Naive thymus-derived CD4-positive, alpha-beta T cell (primary cell): ENCODE measurements at regions not wholly inside any gene's neighbourhood (a gene's known extent, or its start where the extent isn't known, plus 50 kb on each side); places are given as distances from the start of the nearest gene placed in this dataset.

ENCODE experiments used
- ATAC-seq: fragments of 150-1000 bp; cut with Tn5 transposase; 2 replicates; pipeline ENCODE4 v1.10.0; 2021; ENCODE audit warnings: mild to moderate bottlenecking, moderate library complexity
- CTCF ChIA-PET: fragments of 350-600 bp; sonication (Branson Sonifier 250); formaldehyde crosslinking; loops from one replicate; lab custom pipeline; 2021; ENCODE audit warnings: antibody characterized with exemption; lab: Charles Lee
- POLR2A ChIA-PET: fragments of 350-600 bp; sonication (Branson Sonifier 250); formaldehyde crosslinking; loops from one replicate; lab custom pipeline; 2021; ENCODE audit warnings: antibody characterized with exemption, inconsistent platforms; lab: Charles Lee
- DNase-seq, 9 donors: peaks; one replicate each; pipeline versions ENCODE4 v3.0.0 to v3.0.0-alpha.2; 2020 to 2022; ENCODE audit warnings: mixed read lengths in 1 of 9
- H3K27ac ChIP-seq: one replicate; pipeline ENCODE4 v1.7.0; 2013; ENCODE audit warnings: mild to moderate bottlenecking, low read depth, low read length, moderate library complexity
- H3K27me3 ChIP-seq, 2 donors: one replicate each; pipeline ENCODE4 v1.7.0; 2013; ENCODE audit warnings: low read length in 2 of 2, mild to moderate bottlenecking in 2 of 2, moderate library complexity in 2 of 2; ENCODE audit not compliant: control insufficient read depth in 2 of 2, insufficient read depth in 2 of 2
- H3K36me3 ChIP-seq, 3 experiments: 1 replicate in 2 of 3; 2 replicates in 1 of 3; pipeline ENCODE4 v1.7.0; 2013; ENCODE audit warnings: low read length in 3 of 3, mild to moderate bottlenecking in 3 of 3, moderate library complexity in 1 of 3; ENCODE audit not compliant: insufficient read depth in 3 of 3, control insufficient read depth in 2 of 3
- H3K4me1 ChIP-seq, 2 donors: one replicate each; pipeline ENCODE4 v1.7.0; 2013; ENCODE audit warnings: low read length in 2 of 2, mild to moderate bottlenecking in 2 of 2, moderate library complexity in 1 of 2; ENCODE audit not compliant: control insufficient read depth in 2 of 2, insufficient read depth in 2 of 2
- H3K4me3 ChIP-seq: 2 replicates; pipeline ENCODE4 v1.7.0; 2013; ENCODE audit warnings: mild to moderate bottlenecking, low read length
- H3K9me3 ChIP-seq, 3 experiments: 1 replicate in 2 of 3; 2 replicates in 1 of 3; pipeline ENCODE4 v1.7.0; 2013; ENCODE audit warnings: low read length in 3 of 3; ENCODE audit not compliant: control insufficient read depth in 2 of 3
- H3K27ac Mint-ChIP-seq, 9 donors: one replicate each; pipeline ENCODE4 v1.8.0; 2020 to 2022; ENCODE audit warnings: mixed read lengths in 9 of 9, mild to moderate bottlenecking in 8 of 9, moderate library complexity in 5 of 9, inconsistent platforms in 2 of 9
- H3K27me3 Mint-ChIP-seq, 5 donors: one replicate each; pipeline ENCODE4 v1.8.0; 2021 to 2022; ENCODE audit warnings: mixed read lengths in 5 of 5, mild to moderate bottlenecking in 1 of 5
- H3K36me3 Mint-ChIP-seq, 5 donors: one replicate each; pipeline ENCODE4 v1.8.0; 2020 to 2022; ENCODE audit warnings: mixed read lengths in 5 of 5, mild to moderate bottlenecking in 3 of 5, inconsistent platforms in 1 of 5
- H3K4me1 Mint-ChIP-seq, 7 donors: one replicate each; pipeline ENCODE4 v1.8.0; 2020 to 2022; ENCODE audit warnings: mixed read lengths in 7 of 7, mild to moderate bottlenecking in 3 of 7, inconsistent platforms in 1 of 7
- H3K4me3 Mint-ChIP-seq, 10 donors: one replicate each; pipeline ENCODE4 v1.8.0; 2020 to 2022; ENCODE audit warnings: mild to moderate bottlenecking in 10 of 10, mixed read lengths in 10 of 10, moderate library complexity in 6 of 10, inconsistent platforms in 2 of 10
- H3K9me3 Mint-ChIP-seq, 11 donors: one replicate each; pipeline ENCODE4 v1.8.0; 2020 to 2022; ENCODE audit warnings: mixed read lengths in 11 of 11, mild to moderate bottlenecking in 4 of 11, inconsistent platforms in 1 of 11, moderate library complexity in 1 of 11
- intact Hi-C, 2 donors: fragments of 100-400 bp; cut with micrococcal nuclease; formaldehyde crosslinking; loops; one replicate each; pipeline ENCODE4 v1.15.1; 2023

DNA sequence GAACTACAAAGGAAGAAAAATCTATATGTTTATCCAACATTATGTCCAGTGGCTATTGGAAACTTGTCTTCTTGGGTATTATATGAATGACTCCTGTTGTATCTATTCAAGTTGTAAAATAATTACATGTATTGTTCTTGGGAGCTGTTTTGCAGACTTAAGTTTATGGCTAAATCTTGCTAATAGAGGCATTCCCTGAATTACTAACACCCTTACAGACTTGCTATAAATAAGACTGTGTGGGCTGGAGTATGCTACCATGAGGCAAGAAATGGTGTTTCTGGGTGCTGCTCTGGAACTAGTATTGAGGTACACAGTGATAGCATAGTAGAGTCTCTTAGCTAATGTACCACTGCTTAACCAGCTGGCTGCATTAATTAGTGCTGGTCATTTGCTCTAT is 155.1 kb downstream of the HIPK3 start:
- H3K4me3 ChIP-seq: no peak overlapping the region
- Mint-ChIP-seq H3K27me3 (peaks cover 16 to 42% (median 19%) of the 10 kb centered on the region in 5 donors), H3K27ac (no peak overlapping the region), H3K4me1 (no peaks in the 10 kb centered on the region), H3K9me3 (no peaks in the 10 kb centered on the region), H3K36me3 (no peaks in the 10 kb centered on the region), H3K4me3 (no peak overlapping the region)
- no peak overlapping the region for H3K27ac ChIP-seq
- CTCF ChIA-PET: no interaction called here
- H3K9me3 ChIP-seq: no peaks in the 10 kb centered on the region
- intact Hi-C loops: no loop called here
- no peaks in the 10 kb centered on the region for H3K4me1 ChIP-seq
- H3K36me3 ChIP-seq: no peaks in the 10 kb centered on the region
- H3K27me3 ChIP-seq: peaks cover 0 to 2% of the 10 kb centered on the region in 2 donors
- DNase-seq (no peak), ATAC-seq (no peak)
- POLR2A ChIA-PET: no interaction called here

DNA sequence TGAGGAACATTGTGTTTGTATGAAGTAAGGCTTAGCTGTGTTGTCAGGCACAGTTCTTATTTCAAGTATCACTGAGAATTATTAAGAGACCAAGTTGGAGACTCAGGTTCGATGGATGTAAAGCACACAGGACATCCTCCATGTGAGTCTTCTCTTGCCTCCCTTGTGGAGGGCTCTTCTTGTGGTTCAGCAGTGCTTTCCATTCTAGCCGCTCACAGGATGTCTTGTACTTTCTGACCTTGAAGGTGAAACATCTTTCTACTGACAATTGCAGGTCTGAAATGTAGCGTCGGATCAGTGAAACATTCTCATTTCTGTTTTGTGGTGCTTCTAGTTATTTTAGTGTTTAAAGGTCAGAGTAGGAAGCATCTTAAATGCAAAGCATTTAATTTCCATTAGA is 154.6 kb downstream of the HIPK3 start:
- no peaks in the 10 kb centered on the region for H3K9me3 ChIP-seq
- Mint-ChIP-seq H3K27me3 (peaks cover 16 to 42% (median 19%) of the 10 kb centered on the region in 5 donors), H3K36me3 (no peaks in the 10 kb centered on the region), H3K4me1 (no peaks in the 10 kb centered on the region), H3K27ac (no peak overlapping the region), H3K9me3 (no peaks in the 10 kb centered on the region), H3K4me3 (no peak overlapping the region)
- ChIA-PET POLR2A (no interaction called here), CTCF (no interaction called here)
- no peaks in the 10 kb centered on the region for H3K36me3 ChIP-seq
- no peaks in the 10 kb centered on the region for H3K4me1 ChIP-seq
- H3K4me3 ChIP-seq: no peak overlapping the region
- intact Hi-C loops: no loop called here
- DNase-seq (no peak), ATAC-seq (no peak)
- no peak overlapping the region for H3K27ac ChIP-seq
- peaks cover 0 to 2% of the 10 kb centered on the region in 2 donors for H3K27me3 ChIP-seq

DNA sequence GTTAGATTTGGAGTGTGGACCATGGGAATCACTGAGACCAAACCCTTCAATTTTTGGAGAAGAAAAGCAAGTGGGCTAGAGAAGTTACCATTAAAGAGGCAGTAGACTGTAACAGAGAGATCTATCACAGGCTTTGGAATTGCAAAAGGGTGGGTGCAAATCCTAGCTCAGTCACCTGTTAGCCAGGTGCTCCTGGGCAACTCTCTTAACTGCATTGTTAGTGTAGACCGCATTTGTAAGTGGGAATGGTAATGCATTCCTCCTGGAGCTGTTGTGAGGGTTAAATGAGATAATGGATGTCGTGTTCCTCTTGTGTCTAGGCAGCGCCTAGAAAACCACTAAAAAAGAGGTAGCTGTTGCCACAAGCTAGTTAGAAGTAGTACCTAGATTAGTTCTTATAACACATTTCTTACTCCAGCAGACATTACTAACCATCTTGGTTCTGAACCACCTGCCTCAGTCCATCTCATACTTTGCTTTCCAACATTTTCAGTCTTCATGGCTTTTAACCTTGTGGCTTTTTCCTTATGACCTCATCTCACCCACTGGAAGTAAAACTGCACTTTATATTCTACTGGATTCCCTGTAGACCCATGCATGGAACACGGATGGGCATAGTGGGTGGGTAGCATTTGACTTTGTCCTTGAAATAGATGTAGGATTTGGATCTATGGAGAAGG is 153.0 kb downstream of the HIPK3 start:
- CTCF ChIA-PET: no interaction called here
- H3K4me3 Mint-ChIP-seq: no peak overlapping the region
- intact Hi-C loops: no loop called here
- no peaks in the 10 kb centered on the region for H3K9me3 Mint-ChIP-seq
- no peaks in the 10 kb centered on the region for H3K9me3 ChIP-seq
- H3K36me3 Mint-ChIP-seq: no peaks in the 10 kb centered on the region
- no peaks in the 10 kb centered on the region for H3K4me1 ChIP-seq
- ATAC-seq (no peak), DNase-seq (no peak)
- H3K27ac ChIP-seq: no peak overlapping the region
- H3K36me3 ChIP-seq: no peaks in the 10 kb centered on the region
- POLR2A ChIA-PET: no interaction called here
- H3K27ac Mint-ChIP-seq: no peak overlapping the region
- H3K27me3 ChIP-seq: no peaks in the 10 kb centered on the region
- no peaks in the 10 kb centered on the region for H3K4me1 Mint-ChIP-seq
- peaks cover 13 to 27% (median 19%) of the 10 kb centered on the region in 5 donors for H3K27me3 Mint-ChIP-seq
- H3K4me3 ChIP-seq: no peak overlapping the region
